ENCODE measurements at regions not wholly inside any gene's neighbourhood (a gene's known extent, or its start where the extent isn't known, plus 50 kb on each side); places are given as distances from the start of the nearest gene placed in this dataset.
A peak's percentile ranks its signal among the peaks of the same experiment; 100 is the strongest.
"Not testable (repeated sequence)": the region's sequence is repeated elsewhere in the genome, so short reads cannot be mapped to it uniquely, and the experiment has no call there.

DNA sequence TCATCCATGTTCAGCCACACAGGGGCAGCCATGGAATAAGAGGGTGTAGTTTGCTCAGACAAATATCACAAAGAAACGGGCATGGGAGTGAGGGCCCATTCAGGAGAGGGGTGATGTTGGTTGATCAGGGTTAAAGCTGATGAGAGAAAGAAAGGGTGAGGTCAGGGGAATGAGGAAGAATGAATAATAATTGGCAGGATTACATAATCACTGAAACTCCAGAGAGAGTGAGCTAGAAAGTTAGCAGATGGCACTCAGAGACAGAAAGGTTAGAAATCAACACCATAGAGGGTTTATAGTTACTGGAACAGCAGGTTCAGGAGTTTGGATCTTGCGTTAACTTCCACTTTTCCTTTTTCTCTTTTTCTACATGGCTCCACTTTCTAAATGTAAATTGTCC is 113.9 kb downstream of the TAF11L14 start:
- no peak overlapping the region for H3K27ac ChIP-seq (ENCODE audit: low read depth, low read length)
- H3K9me3 ChIP-seq (ENCODE audit: control insufficient read depth, insufficient read depth, low read length): no peaks in the 10 kb centered on the region
- 57% methylated on average over 1 of the region's 2 CpGs for WGBS (ENCODE audit: insufficient coverage)

DNA sequence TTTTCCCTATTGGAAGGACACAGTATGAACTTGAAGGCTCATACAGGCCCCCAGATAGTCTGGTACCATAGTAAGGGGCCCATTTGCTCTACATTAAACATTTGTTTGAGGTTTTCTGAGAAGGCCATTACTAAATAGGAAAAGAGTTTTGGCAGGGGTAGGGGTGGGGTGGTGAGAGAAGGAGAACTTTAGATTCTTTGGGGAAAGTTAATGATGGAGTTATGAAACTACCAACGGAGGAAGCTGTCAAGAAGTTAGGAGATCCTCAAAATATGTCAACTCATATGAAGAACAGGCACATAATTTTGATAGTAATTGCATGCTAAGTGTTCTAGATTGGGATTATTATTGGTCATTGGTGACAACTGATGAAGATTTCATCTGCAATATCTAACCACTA is 114.7 kb downstream of the TAF11L14 start:
- H3K27me3 ChIP-seq (ENCODE audit: control insufficient read depth, insufficient read depth, low read length): peaks cover 1% of the 10 kb centered on the region
- WGBS (ENCODE audit: insufficient coverage): no CpG with 5 or more reads among the region's 1 CpG
- H3K4me3 ChIP-seq (ENCODE audit: low read depth, low read length): no peak overlapping the region
- no peaks in the 10 kb centered on the region for H3K9me3 ChIP-seq (ENCODE audit: control insufficient read depth, insufficient read depth, low read length)
- no peaks in the 10 kb centered on the region for H3K36me3 ChIP-seq (ENCODE audit: control insufficient read depth, insufficient read depth, low read length)
- H3K4me1 ChIP-seq (ENCODE audit: control insufficient read depth, insufficient read depth, low read length): no peaks in the 10 kb centered on the region
- no peak for DNase-seq (ENCODE audit: low read depth in 4 of 6, low spot score in 6 of 6)
- H3K27ac ChIP-seq (ENCODE audit: low read depth, low read length): no peak overlapping the region

More for the DNA sequence above, 113.9 kb downstream of the TAF11L14 start:
- Histone ChIP-seq H3K4me3 (ENCODE audit: low read depth, low read length) (no peak overlapping the region), H3K27me3 (ENCODE audit: control insufficient read depth, insufficient read depth, low read length) (peaks cover 2% of the 10 kb centered on the region), H3K36me3 (ENCODE audit: control insufficient read depth, insufficient read depth, low read length) (no peaks in the 10 kb centered on the region), H3K4me1 (ENCODE audit: control insufficient read depth, insufficient read depth, low read length) (no peaks in the 10 kb centered on the region)
- DNase-seq (ENCODE audit: low read depth in 4 of 6, low spot score in 6 of 6): no peak

DNA sequence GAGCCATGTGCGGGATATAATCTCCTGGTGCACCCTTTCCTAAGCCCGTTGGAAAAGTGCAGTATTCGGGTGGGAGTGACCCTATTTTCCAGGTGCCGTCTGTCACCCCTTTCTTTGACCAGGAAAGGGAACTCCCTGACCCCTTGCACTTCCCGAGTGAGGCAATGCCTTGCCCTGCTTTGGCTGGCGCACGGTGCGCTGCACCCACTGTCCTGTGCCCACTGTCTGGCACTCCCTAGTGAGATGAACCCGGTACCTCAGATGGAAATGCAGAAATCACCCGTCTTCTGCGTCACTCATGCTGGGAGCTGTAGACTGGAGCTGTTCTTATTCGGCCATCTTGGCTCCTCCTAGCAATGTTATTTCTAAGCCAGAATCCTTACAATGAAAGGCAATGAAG is 121.1 kb downstream of the TAF11L14 start:
- H3K27me3 ChIP-seq (ENCODE audit: control insufficient read depth, insufficient read depth, low read length); DNase-seq (ENCODE audit: low read depth in 4 of 6, low spot score in 6 of 6); H3K4me3 ChIP-seq (ENCODE audit: low read depth, low read length); H3K4me1 ChIP-seq (ENCODE audit: control insufficient read depth, insufficient read depth, low read length); H3K36me3 ChIP-seq (ENCODE audit: control insufficient read depth, insufficient read depth, low read length); H3K27ac ChIP-seq (ENCODE audit: low read depth, low read length); H3K9me3 ChIP-seq (ENCODE audit: control insufficient read depth, insufficient read depth, low read length): not testable (repeated sequence)
- WGBS (ENCODE audit: insufficient coverage): 99% methylated on average over 8 of the region's 12 CpGs

DNA sequence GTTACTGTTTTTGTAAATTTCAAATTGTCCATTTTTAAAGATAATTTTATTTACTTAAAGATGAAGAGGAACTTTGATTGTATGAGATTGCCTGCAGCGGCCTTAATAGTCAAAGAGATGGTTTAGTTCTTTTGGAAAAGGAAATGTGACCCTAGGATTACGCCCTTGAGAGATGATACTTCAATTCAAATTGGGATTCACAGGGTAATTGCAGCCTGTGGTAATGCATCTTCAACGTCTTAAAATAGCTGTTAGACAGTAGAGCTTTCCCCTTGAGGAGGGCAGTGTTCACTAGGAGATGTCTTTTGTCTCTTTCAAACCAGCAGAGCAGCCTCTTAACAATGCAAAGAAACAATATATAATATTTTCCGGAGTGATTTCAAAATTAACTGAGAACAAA is 127.1 kb downstream of the TAF11L14 start:
- DNase-seq (ENCODE audit: low read depth in 4 of 6, low spot score in 6 of 6): peak in 1 of 6 donors; percentile 76
- H3K27ac ChIP-seq (ENCODE audit: low read depth, low read length): no peak overlapping the region
- WGBS (ENCODE audit: insufficient coverage): 100% methylated on average over 2 of the region's 4 CpGs

DNA sequence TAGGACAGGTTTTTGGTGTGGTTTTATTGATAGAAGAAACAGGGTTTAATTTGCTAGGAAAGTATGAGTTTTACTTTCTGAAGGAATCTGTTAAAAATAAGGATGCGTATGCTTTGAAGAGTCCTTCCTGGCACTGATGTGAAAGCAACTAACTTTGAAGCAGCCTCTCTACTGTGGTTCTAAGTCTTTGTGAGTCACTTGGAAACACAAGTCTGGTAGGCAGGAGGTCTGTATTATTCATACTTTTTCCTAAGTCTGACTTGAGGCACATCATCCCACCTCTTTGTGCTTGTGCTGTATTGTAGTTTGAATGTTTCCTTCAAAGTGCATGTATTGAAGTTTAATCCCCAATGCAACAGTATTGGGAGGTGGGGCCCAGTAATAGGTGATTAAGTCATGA is 129.0 kb downstream of the TAF11L14 start:
- peak in 1 of 6 donors; percentile 13 for DNase-seq (ENCODE audit: low read depth in 4 of 6, low spot score in 6 of 6)

More for the DNA sequence above, 127.1 kb downstream of the TAF11L14 start:
- no peaks in the 10 kb centered on the region for H3K36me3 ChIP-seq (ENCODE audit: control insufficient read depth, insufficient read depth, low read length)
- H3K4me3 ChIP-seq (ENCODE audit: low read depth, low read length): no peak overlapping the region
- no peaks in the 10 kb centered on the region for H3K4me1 ChIP-seq (ENCODE audit: control insufficient read depth, insufficient read depth, low read length)
- H3K9me3 ChIP-seq (ENCODE audit: control insufficient read depth, insufficient read depth, low read length): no peaks in the 10 kb centered on the region
- no peaks in the 10 kb centered on the region for H3K27me3 ChIP-seq (ENCODE audit: control insufficient read depth, insufficient read depth, low read length)

DNA sequence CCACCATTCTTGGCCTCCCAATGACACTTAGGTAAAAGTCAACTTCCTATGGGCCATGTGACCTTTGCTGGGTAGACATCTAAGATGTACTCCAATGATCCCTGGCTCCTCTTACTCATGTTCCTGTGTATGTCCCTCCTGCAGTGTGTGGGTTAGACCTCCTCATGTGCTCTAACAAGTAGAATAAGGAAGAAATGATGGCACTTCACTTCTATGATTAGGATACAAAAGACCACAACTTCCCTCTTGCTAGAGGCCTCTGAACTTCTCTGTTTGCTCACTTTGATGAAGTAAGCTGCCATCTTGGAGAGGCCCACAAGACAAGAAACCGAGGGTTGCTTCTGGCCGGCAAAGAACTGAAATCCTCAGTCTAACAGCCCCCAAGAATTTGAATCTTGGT is 131.8 kb downstream of the TAF11L14 start:
- Histone ChIP-seq H3K27me3 (ENCODE audit: control insufficient read depth, insufficient read depth, low read length) (no peaks in the 10 kb centered on the region), H3K4me1 (ENCODE audit: control insufficient read depth, insufficient read depth, low read length) (no peaks in the 10 kb centered on the region), H3K27ac (ENCODE audit: low read depth, low read length) (no peak overlapping the region), H3K36me3 (ENCODE audit: control insufficient read depth, insufficient read depth, low read length) (no peaks in the 10 kb centered on the region), H3K9me3 (ENCODE audit: control insufficient read depth, insufficient read depth, low read length) (no peaks in the 10 kb centered on the region), H3K4me3 (ENCODE audit: low read depth, low read length) (no peak overlapping the region)
- WGBS (ENCODE audit: insufficient coverage): 94% methylated on average over 2 of the region's 2 CpGs
- no peak for DNase-seq (ENCODE audit: low read depth in 4 of 6, low spot score in 6 of 6)

More for the DNA sequence above, 129.0 kb downstream of the TAF11L14 start:
- no peaks in the 10 kb centered on the region for H3K36me3 ChIP-seq (ENCODE audit: control insufficient read depth, insufficient read depth, low read length)
- no CpG with 5 or more reads among the region's 1 CpG for WGBS (ENCODE audit: insufficient coverage)
- no peak overlapping the region for H3K4me3 ChIP-seq (ENCODE audit: low read depth, low read length)
- H3K27ac ChIP-seq (ENCODE audit: low read depth, low read length): no peak overlapping the region
- no peaks in the 10 kb centered on the region for H3K27me3 ChIP-seq (ENCODE audit: control insufficient read depth, insufficient read depth, low read length)
- H3K4me1 ChIP-seq (ENCODE audit: control insufficient read depth, insufficient read depth, low read length): no peaks in the 10 kb centered on the region
- no peaks in the 10 kb centered on the region for H3K9me3 ChIP-seq (ENCODE audit: control insufficient read depth, insufficient read depth, low read length)

DNA sequence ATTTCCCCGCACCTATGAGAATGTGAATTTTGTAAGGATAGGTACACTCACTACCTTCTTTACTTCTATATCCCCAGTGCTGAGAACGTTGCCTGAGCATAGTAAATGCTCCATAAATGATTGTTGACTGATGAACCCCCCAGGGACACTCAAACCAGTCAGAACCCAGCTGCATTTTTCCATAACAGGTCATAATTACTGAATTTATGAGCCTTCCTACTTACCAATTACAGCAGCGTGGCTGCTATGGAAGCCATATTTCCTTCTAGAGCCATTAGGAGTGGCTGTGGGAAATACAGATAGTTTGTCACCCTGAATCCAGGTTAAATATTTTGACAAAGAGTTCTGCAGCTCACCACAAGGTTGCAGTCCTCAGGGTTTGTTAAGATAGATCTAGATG is 135.0 kb downstream of the TAF11L14 start:
- DNase-seq (ENCODE audit: low read depth in 4 of 6, low spot score in 6 of 6): peak in 1 of 6 donors; percentile 31
- Histone ChIP-seq H3K36me3 (ENCODE audit: control insufficient read depth, insufficient read depth, low read length) (no peaks in the 10 kb centered on the region), H3K27me3 (ENCODE audit: control insufficient read depth, insufficient read depth, low read length) (no peaks in the 10 kb centered on the region), H3K4me1 (ENCODE audit: control insufficient read depth, insufficient read depth, low read length) (no peaks in the 10 kb centered on the region), H3K4me3 (ENCODE audit: low read depth, low read length) (no peak overlapping the region), H3K9me3 (ENCODE audit: control insufficient read depth, insufficient read depth, low read length) (no peaks in the 10 kb centered on the region), H3K27ac (ENCODE audit: low read depth, low read length) (no peak overlapping the region)
- WGBS (ENCODE audit: insufficient coverage): 89% methylated on average over 1 of the region's 3 CpGs

DNA sequence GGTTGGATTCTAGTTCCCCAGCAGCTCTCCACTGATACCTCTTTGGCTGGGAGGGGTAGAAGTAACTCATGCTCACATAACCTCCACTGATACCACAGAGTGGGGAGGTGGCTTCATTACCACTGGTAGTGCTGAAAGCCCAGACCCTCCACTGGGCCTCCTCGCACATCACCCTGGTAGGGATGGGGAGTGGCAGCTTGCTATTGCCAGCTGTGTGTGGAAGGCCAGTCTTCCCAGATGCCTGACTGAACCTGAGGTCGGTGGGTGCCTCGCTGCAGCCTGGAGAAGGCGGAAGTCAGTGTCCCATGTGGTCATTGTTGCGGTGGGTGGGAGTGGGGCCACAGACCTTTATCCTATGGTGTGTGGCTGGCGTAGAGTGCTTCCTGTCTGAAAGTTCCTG is 138.0 kb downstream of the TAF11L14 start:
- H3K27ac ChIP-seq (ENCODE audit: low read depth, low read length): no peak overlapping the region
- 94% methylated on average over 5 of the region's 6 CpGs for WGBS (ENCODE audit: insufficient coverage)

DNA sequence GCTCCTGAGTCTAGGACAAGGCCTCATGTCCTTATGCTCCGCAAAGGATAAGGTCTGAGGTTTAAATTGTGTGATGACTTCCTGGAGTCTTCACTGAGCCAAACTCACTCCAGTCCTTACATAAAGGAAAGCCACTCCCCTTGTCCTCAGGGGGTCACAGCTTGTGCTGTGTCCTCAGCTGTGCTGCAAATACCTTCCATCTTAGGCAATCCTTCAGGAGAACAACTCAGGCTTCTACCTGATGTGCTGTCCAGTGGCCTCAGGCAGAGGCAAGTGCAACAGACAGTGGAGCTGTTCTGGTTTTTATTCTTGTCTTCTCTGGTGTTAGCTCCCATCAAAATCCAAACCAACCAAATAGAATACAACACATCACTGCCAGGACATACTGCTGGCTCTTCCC is 151.5 kb downstream of the TAF11L14 start:
- no peak for DNase-seq (ENCODE audit: low read depth in 4 of 6, low spot score in 6 of 6)
- no peak overlapping the region for H3K4me3 ChIP-seq (ENCODE audit: low read depth, low read length)
- no peak overlapping the region for H3K27ac ChIP-seq (ENCODE audit: low read depth, low read length)
- no peaks in the 10 kb centered on the region for H3K36me3 ChIP-seq (ENCODE audit: control insufficient read depth, insufficient read depth, low read length)
- H3K4me1 ChIP-seq (ENCODE audit: control insufficient read depth, insufficient read depth, low read length): no peaks in the 10 kb centered on the region
- no CpG with 5 or more reads among the region's 1 CpG for WGBS (ENCODE audit: insufficient coverage)
- H3K27me3 ChIP-seq (ENCODE audit: control insufficient read depth, insufficient read depth, low read length): no peaks in the 10 kb centered on the region
- no peaks in the 10 kb centered on the region for H3K9me3 ChIP-seq (ENCODE audit: control insufficient read depth, insufficient read depth, low read length)

More for the DNA sequence above, 138.0 kb downstream of the TAF11L14 start:
- Histone ChIP-seq H3K36me3 (ENCODE audit: control insufficient read depth, insufficient read depth, low read length) (no peaks in the 10 kb centered on the region), H3K4me3 (ENCODE audit: low read depth, low read length) (no peak overlapping the region), H3K9me3 (ENCODE audit: control insufficient read depth, insufficient read depth, low read length) (no peaks in the 10 kb centered on the region), H3K27me3 (ENCODE audit: control insufficient read depth, insufficient read depth, low read length) (no peaks in the 10 kb centered on the region), H3K4me1 (ENCODE audit: control insufficient read depth, insufficient read depth, low read length) (no peaks in the 10 kb centered on the region)
- no peak for DNase-seq (ENCODE audit: low read depth in 4 of 6, low spot score in 6 of 6)

DNA sequence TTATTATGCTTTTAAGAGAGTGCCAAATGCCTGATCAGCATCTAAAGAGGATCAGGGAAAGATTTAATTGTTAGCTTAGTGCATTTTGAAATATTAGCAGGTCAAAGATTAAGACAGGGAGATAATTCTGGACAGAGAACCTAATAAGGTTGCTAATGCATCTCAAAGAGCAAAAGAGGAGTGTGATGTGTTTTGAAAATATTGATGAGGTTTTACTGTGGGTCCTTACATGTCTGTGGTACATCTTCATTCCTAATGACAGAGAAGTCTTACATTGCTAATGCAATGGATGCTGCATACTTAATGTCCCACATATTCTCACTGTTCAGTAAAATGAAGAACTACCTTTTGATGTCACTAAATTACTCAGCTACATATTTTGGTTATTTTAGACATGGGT is 154.1 kb downstream of the TAF11L14 start:
- no peaks in the 10 kb centered on the region for H3K27me3 ChIP-seq (ENCODE audit: control insufficient read depth, insufficient read depth, low read length)
- H3K4me1 ChIP-seq (ENCODE audit: control insufficient read depth, insufficient read depth, low read length): no peaks in the 10 kb centered on the region
- no peaks in the 10 kb centered on the region for H3K36me3 ChIP-seq (ENCODE audit: control insufficient read depth, insufficient read depth, low read length)

More for the DNA sequence above, 154.1 kb downstream of the TAF11L14 start:
- no peaks in the 10 kb centered on the region for H3K9me3 ChIP-seq (ENCODE audit: control insufficient read depth, insufficient read depth, low read length)
- no peak overlapping the region for H3K27ac ChIP-seq (ENCODE audit: low read depth, low read length)
- H3K4me3 ChIP-seq (ENCODE audit: low read depth, low read length): no peak overlapping the region
- no peak for DNase-seq (ENCODE audit: low read depth in 4 of 6, low spot score in 6 of 6)

All from spinal cord (tissue), 9 donors.